Esophagus (tissue), 2 donors: ENCODE measurements at regions not wholly inside any gene's neighbourhood (a gene's known extent, or its start where the extent isn't known, plus 50 kb on each side); places are given as distances from the start of the nearest gene placed in this dataset.

ENCODE experiments used
- H3K27ac ChIP-seq, 2 donors: one replicate each; pipeline ENCODE4 v1.5.1; 2013; ENCODE audit warnings: low read depth in 2 of 2, mild to moderate bottlenecking in 2 of 2, inconsistent platforms in 1 of 2, low read length in 1 of 2, moderate library complexity in 1 of 2
- H3K27me3 ChIP-seq, 2 donors: one replicate each; pipeline ENCODE4 v1.6.1; 2013; ENCODE audit warnings: low read length in 2 of 2, control low read depth in 1 of 2, mild to moderate bottlenecking in 1 of 2; ENCODE audit not compliant: insufficient read depth in 2 of 2, control insufficient read depth in 1 of 2
- H3K36me3 ChIP-seq, 2 donors: one replicate each; pipeline ENCODE4 v1.6.1; 2013; ENCODE audit warnings: low read length in 1 of 2; ENCODE audit not compliant: control insufficient read depth in 2 of 2, insufficient read depth in 2 of 2
- H3K4me1 ChIP-seq, 2 donors: one replicate each; pipeline ENCODE4 v1.6.1; 2013; ENCODE audit warnings: low read length in 1 of 2; ENCODE audit not compliant: control insufficient read depth in 2 of 2, insufficient read depth in 2 of 2
- H3K4me3 ChIP-seq, 2 donors: one replicate each; pipeline ENCODE4 v1.5.1; 2013; ENCODE audit warnings: low read length in 2 of 2, mild to moderate bottlenecking in 2 of 2, low read depth in 1 of 2, moderate library complexity in 1 of 2
- H3K9me3 ChIP-seq, 2 donors: one replicate each; pipeline ENCODE4 v1.6.1; 2013; ENCODE audit warnings: mild to moderate bottlenecking in 2 of 2, low read depth in 1 of 2, low read length in 1 of 2, moderate library complexity in 1 of 2; ENCODE audit not compliant: control insufficient read depth in 2 of 2, insufficient read depth in 1 of 2
- WGBS, 2 donors: extraction: QIAGEN DNeasy Blood & Tissue Kit; methylation state at CpG; one replicate each; pipeline ENCODE4 v1.1.7; 2013; 5-methylcytosine and 5-hydroxymethylcytosine counted together
- donor health status: healthy with polysubstance abuse.
- donor health status: Bipolar disorder and iron deficiency.

- H3K27ac ChIP-seq = no peak overlapping the region
- H3K9me3 ChIP-seq = no peaks in the 10 kb centered on the region
- H3K4me3 ChIP-seq = no peak overlapping the region
- H3K27me3 ChIP-seq = no peaks in the 10 kb centered on the region
- no peaks in the 10 kb centered on the region for H3K4me1 ChIP-seq
- H3K36me3 ChIP-seq = no peaks in the 10 kb centered on the region
Measured at GRCh38 chr4:62263454-62263853, 1063.3 kb downstream of the ADGRL3 start.

GRCh38 chr4:62262676-62263075 lies 1062.5 kb downstream of the ADGRL3 start:
- Histone ChIP-seq H3K27me3 (no peaks in the 10 kb centered on the region), H3K36me3 (no peaks in the 10 kb centered on the region), H3K4me3 (no peak overlapping the region), H3K27ac (no peak overlapping the region), H3K4me1 (no peaks in the 10 kb centered on the region), H3K9me3 (no peaks in the 10 kb centered on the region)
- 59 to 77% methylated on average over 1 of the region's 1 CpG for WGBS, 2 donors

GRCh38 chr4:62260254-62260653 lies 1060.1 kb downstream of the ADGRL3 start:
- no peaks in the 10 kb centered on the region for H3K27me3 ChIP-seq
- no peaks in the 10 kb centered on the region for H3K4me1 ChIP-seq
- no peaks in the 10 kb centered on the region for H3K36me3 ChIP-seq
- no peaks in the 10 kb centered on the region for H3K9me3 ChIP-seq
- no peak overlapping the region for H3K4me3 ChIP-seq
- no peak overlapping the region for H3K27ac ChIP-seq
- 44 to 58% methylated on average over 3 of the region's 3 CpGs for WGBS, 2 donors

GRCh38 chr4:62256479-62256878 lies 1056.4 kb downstream of the ADGRL3 start:
- Histone ChIP-seq H3K36me3 (no peaks in the 10 kb centered on the region), H3K4me3 (no peak overlapping the region), H3K4me1 (no peaks in the 10 kb centered on the region), H3K27ac (no peak overlapping the region), H3K9me3 (no peaks in the 10 kb centered on the region), H3K27me3 (no peaks in the 10 kb centered on the region)

GRCh38 chr4:62252728-62253127 lies 1052.6 kb downstream of the ADGRL3 start:
- Histone ChIP-seq H3K9me3 (no peaks in the 10 kb centered on the region), H3K4me1 (no peaks in the 10 kb centered on the region), H3K36me3 (no peaks in the 10 kb centered on the region), H3K27ac (no peak overlapping the region), H3K4me3 (no peak overlapping the region), H3K27me3 (no peaks in the 10 kb centered on the region)
- 84 to 88% methylated on average over 1 of the region's 1 CpG for WGBS, 2 donors

GRCh38 chr4:62250100-62250499 lies 1050.0 kb downstream of the ADGRL3 start:
- 62 to 72% methylated on average over 5 of the region's 5 CpGs for WGBS, 2 donors
- no peaks in the 10 kb centered on the region for H3K4me1 ChIP-seq
- H3K36me3 ChIP-seq = no peaks in the 10 kb centered on the region
- H3K27me3 ChIP-seq = no peaks in the 10 kb centered on the region
- H3K27ac ChIP-seq = no peak overlapping the region
- no peaks in the 10 kb centered on the region for H3K9me3 ChIP-seq
- H3K4me3 ChIP-seq = no peak overlapping the region

GRCh38 chr4:62243895-62244294 lies 1043.8 kb downstream of the ADGRL3 start:
- Histone ChIP-seq H3K4me1 (no peaks in the 10 kb centered on the region), H3K27me3 (no peaks in the 10 kb centered on the region), H3K4me3 (no peak overlapping the region), H3K36me3 (no peaks in the 10 kb centered on the region), H3K9me3 (no peaks in the 10 kb centered on the region), H3K27ac (no peak overlapping the region)
- 76 to 86% methylated on average over 1 of the region's 1 CpG for WGBS, 2 donors

- H3K27ac ChIP-seq = no peak overlapping the region
- no peaks in the 10 kb centered on the region for H3K9me3 ChIP-seq
- WGBS, 2 donors = 63 to 66% methylated on average over 4 of the region's 4 CpGs
Measured at GRCh38 chr4:62235911-62236310, 1035.8 kb downstream of the ADGRL3 start.

GRCh38 chr4:62232814-62233213 lies 1032.7 kb downstream of the ADGRL3 start:
- Histone ChIP-seq H3K4me1 (no peaks in the 10 kb centered on the region), H3K27ac (no peak overlapping the region), H3K4me3 (no peak overlapping the region), H3K27me3 (no peaks in the 10 kb centered on the region), H3K36me3 (no peaks in the 10 kb centered on the region), H3K9me3 (no peaks in the 10 kb centered on the region)
- 56 to 66% methylated on average over 3 of the region's 3 CpGs for WGBS, 2 donors

More at GRCh38 chr4:62235911-62236310, 1035.8 kb downstream of the ADGRL3 start:
- no peaks in the 10 kb centered on the region for H3K4me1 ChIP-seq
- no peak overlapping the region for H3K4me3 ChIP-seq
- no peaks in the 10 kb centered on the region for H3K36me3 ChIP-seq
- H3K27me3 ChIP-seq = no peaks in the 10 kb centered on the region

- no peaks in the 10 kb centered on the region for H3K9me3 ChIP-seq
- no peaks in the 10 kb centered on the region for H3K36me3 ChIP-seq
- 80 to 81% methylated on average over 3 of the region's 3 CpGs for WGBS, 2 donors
- no peaks in the 10 kb centered on the region for H3K27me3 ChIP-seq
- H3K4me3 ChIP-seq = no peak overlapping the region
- H3K4me1 ChIP-seq = no peaks in the 10 kb centered on the region
- no peak overlapping the region for H3K27ac ChIP-seq
Measured at GRCh38 chr4:62231994-62232393, 1031.9 kb downstream of the ADGRL3 start.
